ENCODE measurements at regions not wholly inside any gene's neighbourhood (a gene's known extent, or its start where the extent isn't known, plus 50 kb on each side); places are given as distances from the start of the nearest gene placed in this dataset.
A peak's percentile ranks its signal among the peaks of the same experiment; 100 is the strongest.

DNA sequence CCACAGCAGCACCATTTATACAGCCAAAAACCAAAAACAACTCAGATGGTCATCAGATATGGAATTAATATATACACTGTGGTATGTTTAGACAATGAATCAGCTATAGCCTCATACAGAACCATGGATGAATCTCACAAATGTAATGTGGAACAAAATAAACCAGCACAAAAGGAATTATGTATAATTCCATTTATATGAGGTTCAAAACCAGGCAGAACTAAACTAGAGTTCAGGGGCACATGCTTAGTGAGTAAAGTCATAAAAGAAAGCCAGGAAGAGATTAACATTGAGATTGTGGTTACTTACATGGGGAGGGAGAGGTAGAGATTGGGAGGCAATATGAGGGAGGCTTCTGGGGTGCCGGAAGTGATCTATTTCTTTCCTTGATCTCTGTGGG, 231.1 kb downstream of the COPRS start:
- ChIA-PET POLR2A (no interaction called here), CTCF (no interaction called here)
- FAIRE-seq (no peak), DNase-seq (ENCODE audit: low read depth, low spot score) (peak; percentile 9)
- Histone ChIP-seq H3K9ac (replicated peaks; ENCODE audit: extremely low read depth, insufficient read depth, low read length) (no peak overlapping the region), H3K36me3 (ENCODE audit: control insufficient read depth in 2 of 2, extremely low read depth in 1 of 2, insufficient read depth in 2 of 2, low read length in 2 of 2) (no peaks in the 10 kb centered on the region), H3K79me2 (ENCODE audit: control insufficient read depth, insufficient read depth, low read length) (no peaks in the 10 kb centered on the region), H2AFZ (ENCODE audit: low read depth, low read length) (peak overlapping the region; percentile 21), H3K9me3 (replicated peaks; ENCODE audit: control insufficient read depth, insufficient read depth, low read length) (no peaks in the 10 kb centered on the region), H3K9me1 (replicated peaks; ENCODE audit: control insufficient read depth, extremely low read depth, insufficient read depth, low read length) (no peaks in the 10 kb centered on the region), H3K4me2 (ENCODE audit: insufficient read depth, low read length) (peak overlapping the region; percentile 42), H3K27me3 (ENCODE audit: control insufficient read depth in 2 of 2, insufficient read depth in 2 of 2, low read length in 2 of 2) (no peaks in the 10 kb centered on the region), H4K20me1 (replicated peaks; ENCODE audit: control insufficient read depth, extremely low read depth, insufficient read depth, low read length) (no peaks in the 10 kb centered on the region), H3K27ac (ENCODE audit: insufficient read depth, low read depth, low read length) (no peak overlapping the region), H3K4me1 (ENCODE audit: control insufficient read depth, extremely low read depth, insufficient read depth, low read length) (peaks cover 6% of the 10 kb centered on the region), H3K4me3 (replicated peaks in 1 of 3; ENCODE audit: insufficient read depth in 1 of 3, low read depth in 1 of 3, low read length in 3 of 3) (no peak overlapping the region)
- TF ChIP-seq GATA2 (IDR thresholded peaks at IDR 0.05; ENCODE audit: insufficient read depth, insufficient read length, low read depth, low read length) (peak; percentile 76), EZH2 (IDR thresholded peaks at IDR 0.05; ENCODE audit: borderline replicate concordance, low read depth, low read length, severe bottlenecking) (no peak), FOS (IDR thresholded peaks at IDR 0.05; ENCODE audit: borderline replicate concordance, insufficient read depth, low read length) (peak; percentile 41)
- dilution Hi-C loops (cut with MboI; ENCODE audit: extremely low pct_ligation_motif_present, low sequenced_read_pairs) (loop anchor here (25.0 kb wide), 1 partner anchor 184 kb away; no protein-coding TSS in a partner anchor), intact Hi-C loops (cut with micrococcal nuclease) (no loop called here)
- BruUV-seq (replicated peaks) = no TSS peak

GRCh38 chr17:31623990-31624389, 232.5 kb downstream of the RAB11FIP4 start:
- CTCF ChIA-PET = no interaction called here
- dilution Hi-C loops (cut with MboI; ENCODE audit: extremely low pct_ligation_motif_present, low sequenced_read_pairs) = no loop called here

More at GRCh38 chr17:31623990-31624389, 232.5 kb downstream of the RAB11FIP4 start:
- POLR2A ChIA-PET = no interaction called here
- H2AFZ ChIP-seq (ENCODE audit: low read depth, low read length) = no peak overlapping the region
- intact Hi-C loops (cut with micrococcal nuclease) = no loop called here
- DNase-seq (ENCODE audit: low read depth, low spot score) (no peak), FAIRE-seq (no peak)
- H3K4me3 ChIP-seq (replicated peaks in 1 of 3; ENCODE audit: insufficient read depth in 1 of 3, low read depth in 1 of 3, low read length in 3 of 3) = no peak overlapping the region
- H3K9me3 ChIP-seq (replicated peaks; ENCODE audit: control insufficient read depth, insufficient read depth, low read length) = no peaks in the 10 kb centered on the region
- no peak overlapping the region for H3K4me2 ChIP-seq (ENCODE audit: insufficient read depth, low read length)
- no TSS peak for BruUV-seq (replicated peaks)
- no peaks in the 10 kb centered on the region for H3K27me3 ChIP-seq (ENCODE audit: control insufficient read depth in 2 of 2, insufficient read depth in 2 of 2, low read length in 2 of 2)
- H3K36me3 ChIP-seq (ENCODE audit: control insufficient read depth in 2 of 2, extremely low read depth in 1 of 2, insufficient read depth in 2 of 2, low read length in 2 of 2) = no peaks in the 10 kb centered on the region
- H3K9me1 ChIP-seq (replicated peaks; ENCODE audit: control insufficient read depth, extremely low read depth, insufficient read depth, low read length) = no peaks in the 10 kb centered on the region
- H3K27ac ChIP-seq (ENCODE audit: insufficient read depth, low read depth, low read length) = no peak overlapping the region
- no peak overlapping the region for H3K9ac ChIP-seq (replicated peaks; ENCODE audit: extremely low read depth, insufficient read depth, low read length)
- H4K20me1 ChIP-seq (replicated peaks; ENCODE audit: control insufficient read depth, extremely low read depth, insufficient read depth, low read length) = no peaks in the 10 kb centered on the region
- H3K4me1 ChIP-seq (ENCODE audit: control insufficient read depth, extremely low read depth, insufficient read depth, low read length) = peaks cover 6% of the 10 kb centered on the region
- no peaks in the 10 kb centered on the region for H3K79me2 ChIP-seq (ENCODE audit: control insufficient read depth, insufficient read depth, low read length)
- no peak for TF ChIP-seq POLR2AphosphoS5 (IDR thresholded peaks at IDR 0.05; ENCODE audit: insufficient read depth, low read depth, low read length)
- TF ChIP-seq POLR2A (IDR thresholded peaks at IDR 0.05; ENCODE audit: low read depth, low read length) = no peak
- TF ChIP-seq EZH2 (IDR thresholded peaks at IDR 0.05; ENCODE audit: borderline replicate concordance, low read depth, low read length, severe bottlenecking) = no peak
